ENCODE measurements at regions not wholly inside any gene's neighbourhood (a gene's known extent, or its start where the extent isn't known, plus 50 kb on each side); places are given as distances from the start of the nearest gene placed in this dataset.

GRCh38 chr7:121798896-121799295, 74.1 kb upstream of the PTPRZ1 start:
- intact Hi-C loops (cut with DNase I): no loop called here
- Histone ChIP-seq H3K27ac (no peak overlapping the region), H3K36me3 (replicated peaks in 1 of 2) (no peaks in the 10 kb centered on the region), H3K4me1 (replicated peaks in 1 of 2) (no peaks in the 10 kb centered on the region), H3K27me3 (no peaks in the 10 kb centered on the region), H3K4me3 (no peak overlapping the region), H3K9me3 (replicated peaks in 1 of 3) (no peaks in the 10 kb centered on the region)
- WGBS, 4 donors: 44 to 76% (median 69%) methylated on average over 1 of the region's 1 CpG
- no peak for DNase-seq
- TF ChIP-seq CTCF (IDR thresholded peaks at IDR 0.05): no peak
- no peak for TF ChIP-seq POLR2A (IDR thresholded peaks at IDR 0.05)

DNA sequence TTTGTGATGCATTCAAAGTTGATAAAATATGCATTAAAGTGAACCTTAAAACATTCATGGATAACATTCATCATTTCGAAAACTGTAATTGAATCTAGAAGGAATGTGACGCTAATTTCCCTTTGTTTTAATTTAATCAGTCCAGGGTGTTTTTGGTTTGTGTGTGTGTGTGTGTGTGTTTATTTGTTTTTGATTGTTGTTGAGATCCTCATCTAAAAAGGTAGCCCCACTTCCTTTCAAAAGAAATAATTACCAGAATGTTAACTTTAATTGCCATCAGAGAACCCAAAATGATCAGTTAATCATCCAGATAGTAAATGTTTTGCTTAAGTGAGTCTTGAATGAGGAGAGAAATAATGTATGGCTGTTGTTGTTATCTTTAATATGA, 74.5 kb upstream of the PTPRZ1 start:
- Histone ChIP-seq H3K4me1 (replicated peaks in 1 of 2) (no peaks in the 10 kb centered on the region), H3K36me3 (replicated peaks in 1 of 2) (no peaks in the 10 kb centered on the region), H3K4me3 (no peak overlapping the region), H3K27ac (no peak overlapping the region), H3K27me3 (no peaks in the 10 kb centered on the region), H3K9me3 (replicated peaks in 1 of 3) (no peaks in the 10 kb centered on the region)
- DNase-seq: no peak
- intact Hi-C loops (cut with DNase I): no loop called here
- 76 to 86% (median 83%) methylated on average over 2 of the region's 2 CpGs for WGBS, 4 donors
- TF ChIP-seq CTCF (IDR thresholded peaks at IDR 0.05): no peak
- TF ChIP-seq POLR2A (IDR thresholded peaks at IDR 0.05): no peak

- DNase-seq: no peak
- Histone ChIP-seq H3K27me3 (no peaks in the 10 kb centered on the region), H3K4me3 (no peak overlapping the region), H3K4me1 (replicated peaks in 1 of 2) (no peaks in the 10 kb centered on the region), H3K9me3 (replicated peaks in 1 of 3) (no peaks in the 10 kb centered on the region), H3K36me3 (replicated peaks in 1 of 2) (no peaks in the 10 kb centered on the region), H3K27ac (no peak overlapping the region)
- WGBS, 4 donors: 81 to 86% (median 83%) methylated on average over 6 of the region's 6 CpGs
- TF ChIP-seq CTCF (IDR thresholded peaks at IDR 0.05) (no peak), POLR2A (IDR thresholded peaks at IDR 0.05) (no peak)
- intact Hi-C loops (cut with DNase I): no loop called here
These were observed 75.1 kb upstream of the PTPRZ1 start for GRCh38 chr7:121797657-121798452.

DNA sequence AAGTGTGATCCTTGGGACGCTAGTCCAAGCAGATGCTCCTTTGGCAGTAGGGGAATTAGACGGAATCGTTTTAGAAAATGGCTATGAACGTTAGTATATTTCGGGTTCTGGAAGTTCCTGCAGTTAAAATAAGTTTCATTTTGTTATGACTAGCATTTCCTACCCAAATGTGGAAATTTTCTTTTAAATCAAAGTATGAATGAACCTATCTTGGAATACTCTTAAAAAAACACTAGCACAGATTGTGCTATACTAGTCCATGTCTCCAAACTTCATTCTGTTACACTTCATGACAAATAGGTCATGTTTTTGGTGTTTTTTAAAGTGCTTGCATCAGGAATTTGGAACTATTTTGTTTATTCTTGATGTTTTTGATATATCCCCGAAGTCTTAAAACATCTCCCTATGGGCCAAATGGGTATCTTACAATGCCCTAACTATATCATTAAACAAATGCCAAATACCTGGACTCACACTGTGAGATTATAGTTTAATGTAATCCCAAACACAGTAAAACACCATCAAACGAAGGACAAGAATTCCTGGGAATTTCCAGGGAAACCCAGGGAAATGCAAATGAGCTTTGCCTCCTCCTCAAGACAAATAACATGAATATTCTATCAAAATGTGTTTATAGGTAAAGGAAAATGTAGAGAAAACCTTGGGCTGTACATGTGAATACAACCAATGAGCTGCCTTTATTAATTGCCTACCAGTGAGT, 75.9 kb upstream of the PTPRZ1 start:
- Histone ChIP-seq H3K27ac (no peak overlapping the region), H3K4me1 (replicated peaks in 1 of 2) (no peaks in the 10 kb centered on the region), H3K36me3 (replicated peaks in 1 of 2) (no peaks in the 10 kb centered on the region), H3K27me3 (no peaks in the 10 kb centered on the region), H3K9me3 (replicated peaks in 1 of 3) (no peaks in the 10 kb centered on the region), H3K4me3 (no peak overlapping the region)
- DNase-seq: no peak
- no peak for TF ChIP-seq CTCF (IDR thresholded peaks at IDR 0.05)
- no peak for TF ChIP-seq POLR2A (IDR thresholded peaks at IDR 0.05)
- intact Hi-C loops (cut with DNase I): no loop called here
- WGBS, 4 donors: 76 to 81% (median 77%) methylated on average over 7 of the region's 7 CpGs
